NOMO-1 treated with DMSO at 0.1 percent for 48 hours (cell line): ENCODE measurements at regions not wholly inside any gene's neighbourhood (a gene's known extent, or its start where the extent isn't known, plus 50 kb on each side); places are given as distances from the start of the nearest gene placed in this dataset.
"Not testable (repeated sequence)": the region's sequence is repeated elsewhere in the genome, so short reads cannot be mapped to it uniquely, and the experiment has no call there.

Experiments
- DNase-seq: peaks from one replicate; lab custom pipeline; 2025; ENCODE audit not compliant: unreplicated experiment; lab: John Stamatoyannopoulos, UW

DNA sequence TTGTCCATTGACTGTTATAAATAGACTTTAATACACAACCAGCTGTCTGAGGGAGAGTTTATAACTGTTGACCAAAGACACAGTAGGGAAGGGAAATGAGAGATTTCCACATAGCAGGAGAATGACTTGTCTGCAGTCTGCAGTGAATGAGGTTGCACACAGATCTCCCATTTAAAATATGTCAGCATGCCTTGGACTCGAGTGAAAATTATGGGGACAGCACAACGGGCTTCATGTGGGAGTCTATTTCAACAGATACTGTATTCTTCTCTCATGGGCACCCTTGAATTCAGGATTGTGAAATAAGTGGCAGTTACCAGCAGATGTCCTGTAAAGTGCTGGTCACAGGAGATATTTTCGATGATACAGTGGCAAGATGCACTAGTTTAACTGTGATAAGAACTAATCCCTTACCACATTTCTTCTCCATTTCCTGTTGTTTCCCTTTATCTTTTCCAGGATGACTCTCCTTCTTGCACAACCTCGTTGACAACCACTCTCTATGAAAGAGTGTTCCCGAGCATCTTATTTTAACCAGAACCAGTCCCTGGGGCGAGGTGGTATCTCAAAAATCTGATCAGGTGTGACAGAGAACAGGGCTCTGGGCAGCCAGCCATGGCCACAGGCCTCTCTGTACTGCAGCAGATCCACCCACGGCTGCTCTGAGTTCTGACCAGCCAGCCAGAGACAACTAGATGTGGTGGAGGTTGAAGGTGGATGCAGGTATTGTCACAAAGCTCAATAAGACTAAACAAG lies 51.5 kb upstream of the MAP3K1 start:
- peak; percentile 72 for DNase-seq

DNA sequence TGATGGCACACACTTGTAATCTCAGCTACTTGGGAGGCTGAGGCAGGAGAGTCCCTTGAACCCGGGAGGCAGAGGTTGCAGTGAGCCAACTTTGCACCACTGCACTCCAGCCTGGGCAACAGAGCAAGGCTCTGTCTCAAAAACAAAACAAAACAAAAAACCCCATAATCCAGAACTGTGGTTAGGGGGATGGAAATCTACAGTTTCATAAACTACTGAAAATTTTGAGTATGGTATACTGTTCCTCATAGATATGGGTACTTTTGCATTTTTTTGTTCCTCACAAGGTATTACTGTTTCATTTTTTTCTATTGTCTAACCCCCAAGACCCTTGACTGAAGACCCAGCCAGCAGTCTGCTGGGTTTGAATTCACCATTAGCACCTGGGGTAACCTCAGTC lies 52.2 kb upstream of the MAP3K1 start:
- no peak for DNase-seq

DNA sequence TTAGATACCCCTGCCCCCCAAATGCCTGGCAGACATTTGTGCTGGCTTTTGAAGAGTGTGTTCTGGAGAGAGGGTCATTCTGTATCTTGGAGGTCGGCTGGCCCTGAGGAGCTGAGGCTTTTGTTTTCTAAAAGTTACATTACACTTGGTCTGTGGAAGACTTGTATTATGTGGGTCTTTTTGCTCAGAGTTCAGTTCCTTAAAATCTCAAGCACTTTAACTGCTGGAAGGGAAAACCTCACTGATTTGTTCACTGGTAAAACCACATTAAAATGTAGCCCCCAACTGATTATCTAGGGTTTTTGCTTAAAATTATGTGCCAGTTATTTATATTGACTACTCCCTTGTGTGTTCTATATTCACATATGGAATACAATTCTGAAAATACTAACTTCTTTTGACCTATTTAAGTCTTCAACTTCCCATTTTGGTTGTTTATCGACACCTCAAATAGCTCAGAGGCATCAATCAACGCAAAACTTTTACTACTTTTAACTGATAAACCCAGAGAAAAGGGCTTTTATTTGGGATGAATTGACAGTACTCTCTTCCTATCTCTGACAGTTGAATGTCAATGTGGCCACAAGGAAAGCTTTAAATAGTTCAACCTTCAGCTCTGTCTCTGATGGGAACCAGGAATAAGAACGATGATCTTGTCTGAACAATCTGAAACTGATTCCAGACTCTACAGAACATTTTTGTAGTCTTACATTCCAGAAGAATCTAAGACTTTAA lies 54.0 kb upstream of the MAP3K1 start:
- DNase-seq, result peak; percentile 74

DNA sequence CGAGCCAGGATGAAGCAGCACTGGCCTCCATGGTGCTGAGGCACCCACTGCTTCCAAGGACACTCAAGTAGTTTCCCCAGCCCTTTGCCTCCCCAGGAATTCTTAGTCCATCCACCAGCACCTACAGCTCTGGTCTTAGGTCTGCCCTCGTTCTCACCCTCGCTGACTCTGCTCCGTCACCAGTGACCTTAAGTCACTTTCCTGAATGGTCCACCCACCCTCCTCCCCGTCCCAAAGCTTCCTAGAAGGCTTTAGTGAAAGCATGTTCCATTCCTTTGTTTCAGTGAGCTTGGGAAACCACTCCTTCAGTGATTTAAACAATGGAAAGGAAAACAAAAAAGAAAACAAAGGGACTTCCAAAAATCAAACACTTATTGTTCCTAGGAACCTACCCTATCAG lies 54.6 kb upstream of the MAP3K1 start:
- no peak for DNase-seq

DNA sequence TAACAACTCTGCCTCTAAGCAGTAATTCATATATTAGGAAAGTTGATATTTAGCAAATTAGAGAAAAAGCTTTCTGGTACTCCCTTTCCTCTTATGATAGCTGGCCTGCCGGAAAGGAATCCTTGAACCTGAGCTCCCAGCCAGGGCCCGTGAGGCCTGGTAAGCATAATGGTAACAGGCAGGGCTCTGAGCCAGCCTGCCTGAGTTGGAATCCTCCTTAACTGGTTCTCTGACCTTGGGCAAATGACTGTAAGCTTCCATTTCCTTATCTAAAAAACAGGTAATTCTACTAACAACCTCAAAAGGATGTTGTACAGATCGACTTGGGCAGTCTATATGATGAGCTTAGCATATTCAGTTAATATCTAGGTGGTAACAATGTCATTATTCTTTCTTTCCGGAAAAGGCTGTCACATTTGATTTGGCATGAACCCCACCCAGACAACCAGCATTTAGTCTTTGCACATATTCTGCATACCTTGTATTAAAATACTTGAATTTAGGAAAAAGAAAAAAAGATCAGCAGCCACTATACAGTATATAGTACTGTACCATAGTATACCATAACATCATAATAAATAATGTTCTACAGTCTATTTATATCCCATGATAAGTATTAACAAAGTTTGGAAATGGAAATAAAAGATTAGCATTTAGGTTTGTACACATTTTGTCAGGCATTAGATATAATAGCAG lies 55.7 kb upstream of the MAP3K1 start:
- DNase-seq, result no peak

DNA sequence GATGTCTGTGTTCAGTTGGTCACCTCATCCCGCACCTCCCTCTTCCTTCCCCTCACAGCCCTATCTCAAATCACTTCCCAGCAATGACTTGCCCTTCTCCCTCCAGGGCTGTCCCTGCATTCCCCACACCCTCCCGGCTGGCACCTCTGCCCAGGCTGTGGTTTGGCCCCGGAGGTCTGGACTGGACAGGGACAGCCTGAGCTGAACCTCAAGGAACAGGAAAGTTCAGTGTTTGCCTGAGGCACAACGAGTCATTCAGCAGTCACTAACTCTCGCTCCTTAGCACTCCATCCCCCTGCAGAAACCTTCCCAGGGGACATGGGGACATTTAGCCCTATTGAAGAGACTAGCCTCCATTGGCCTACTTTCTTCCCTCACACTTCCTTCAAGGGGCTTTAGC lies 58.3 kb upstream of the MAP3K1 start:
- no peak for DNase-seq

DNA sequence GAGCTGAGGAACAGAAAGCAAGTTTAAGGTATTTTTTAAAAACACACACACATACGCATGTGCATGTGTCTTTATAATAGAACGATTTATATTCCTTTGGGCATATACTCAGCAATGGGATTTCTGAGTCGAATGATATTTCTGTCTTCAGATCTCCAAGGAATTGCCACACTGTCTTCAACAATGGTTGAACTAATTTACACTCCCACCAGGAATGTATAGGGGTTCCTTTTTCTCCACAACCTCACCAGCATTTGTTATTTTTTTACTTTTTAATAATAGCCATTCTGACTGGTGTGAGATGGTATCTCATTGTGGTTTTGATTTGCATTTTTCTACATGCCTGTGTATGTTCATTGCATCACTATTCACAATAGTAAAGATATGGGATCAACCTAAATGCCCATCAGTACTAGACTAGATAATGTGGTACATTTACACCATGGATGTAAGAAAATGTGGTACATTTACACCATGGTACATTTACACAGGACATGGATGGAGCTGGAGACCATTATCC lies 60.3 kb upstream of the MAP3K1 start:
- DNase-seq, result no peak

DNA sequence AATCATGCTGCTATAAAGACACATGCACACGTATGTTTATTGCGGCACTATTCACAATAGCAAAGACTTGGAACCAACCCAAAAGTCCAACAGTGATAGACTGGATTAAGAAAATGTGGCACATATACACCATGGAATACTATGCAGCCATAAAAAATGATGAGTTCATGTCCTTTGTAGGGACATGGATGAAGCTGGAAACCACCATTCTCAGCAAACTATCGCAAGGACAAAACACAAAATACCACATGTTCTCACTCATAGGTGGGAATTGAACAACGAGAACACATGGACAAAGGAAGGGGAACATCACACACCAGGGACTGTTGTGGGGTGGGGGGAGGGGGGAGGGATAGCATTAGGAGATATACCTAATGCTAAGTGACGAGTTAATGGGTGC lies 61.8 kb upstream of the MAP3K1 start:
- DNase-seq, result not testable (repeated sequence)

DNA sequence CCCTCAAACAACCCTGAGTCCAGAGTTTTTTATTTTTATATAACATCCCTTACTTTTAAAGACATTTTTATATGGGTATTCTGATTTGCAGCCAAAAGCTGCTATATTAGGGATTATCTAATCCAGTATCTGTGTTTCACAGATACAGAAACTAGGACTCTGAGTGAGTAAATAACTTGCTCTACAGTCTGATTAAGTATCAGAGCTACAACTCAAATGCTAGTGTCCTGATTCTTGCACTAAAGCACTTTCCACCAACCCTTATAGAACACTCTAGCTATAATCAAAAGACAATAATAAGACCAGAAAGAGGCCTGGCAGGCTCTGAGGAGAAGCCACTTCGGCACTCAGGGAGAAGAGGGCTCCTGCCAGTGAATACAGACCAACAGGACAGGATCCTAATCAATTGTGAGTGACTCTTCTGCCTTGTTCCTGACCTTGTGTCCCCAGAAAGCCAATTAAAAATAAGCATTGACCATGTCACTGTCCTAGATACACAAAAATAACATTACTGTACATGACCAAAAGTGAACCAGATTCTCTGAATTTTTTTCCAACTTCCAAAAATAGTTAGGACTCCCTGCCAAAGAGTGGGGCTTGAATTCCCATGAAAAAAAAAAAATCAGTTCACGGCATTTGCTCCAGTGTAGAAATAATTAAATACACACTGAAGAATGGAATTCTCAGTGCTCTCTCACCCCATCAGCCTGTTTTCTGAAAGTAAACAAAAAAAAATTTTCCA lies 63.6 kb upstream of the MAP3K1 start:
- no peak for DNase-seq

DNA sequence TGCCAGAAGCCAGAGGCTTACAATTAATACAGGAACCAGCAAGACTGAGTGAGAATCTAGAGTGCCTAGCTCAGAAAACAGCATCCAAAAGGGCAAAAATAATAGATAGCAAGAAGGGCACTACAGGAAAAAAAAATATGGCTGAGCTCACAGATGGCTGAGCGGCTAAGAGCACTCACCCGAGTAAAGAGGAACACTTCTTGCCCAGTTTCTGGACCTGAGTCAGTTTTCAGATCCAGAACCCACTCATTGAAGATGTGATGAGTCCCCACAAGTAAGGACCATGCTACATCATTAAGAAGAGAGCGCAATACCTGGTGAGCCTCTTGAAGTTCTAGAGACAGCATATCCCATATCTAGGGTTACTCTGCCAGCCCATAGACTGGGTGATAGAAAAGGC lies 65.5 kb upstream of the MAP3K1 start:
- no peak for DNase-seq

DNA sequence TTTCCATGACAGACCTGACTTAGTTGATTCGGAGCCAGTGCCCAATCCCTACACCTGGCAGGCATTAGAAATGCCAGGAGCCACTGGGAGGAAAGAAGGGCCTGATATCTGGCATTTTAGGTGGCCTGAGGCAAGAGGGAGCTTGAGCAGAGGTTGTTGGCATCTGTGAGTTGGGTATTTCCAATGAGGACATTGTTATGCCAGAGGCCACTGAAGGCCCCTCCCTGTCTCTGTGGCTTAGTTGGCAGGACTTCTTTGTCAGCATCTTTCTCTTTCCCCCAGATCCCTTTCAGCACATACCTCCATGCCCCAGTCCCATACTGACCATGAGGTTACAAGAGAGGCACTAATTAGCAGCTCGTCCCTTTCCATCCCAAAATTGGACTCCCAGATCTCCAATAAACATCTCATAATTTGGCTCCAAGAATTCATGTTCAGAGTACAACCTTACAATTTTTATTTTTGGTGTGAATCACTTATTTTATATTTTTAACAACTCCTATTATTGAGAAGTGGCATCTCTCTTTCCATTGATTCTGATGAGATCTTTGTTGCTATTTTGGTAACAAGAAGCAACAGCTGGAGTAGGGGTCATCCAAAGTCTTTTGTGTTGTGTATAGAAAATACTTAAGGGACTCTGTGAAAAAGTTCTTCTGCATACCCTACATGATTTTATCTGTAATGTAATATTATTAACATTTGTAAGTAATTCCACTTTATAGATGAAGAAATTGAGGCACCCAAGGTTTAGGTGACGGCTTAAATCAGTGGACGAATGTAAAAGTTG lies 68.6 kb upstream of the MAP3K1 start:
- DNase-seq, result no peak

DNA sequence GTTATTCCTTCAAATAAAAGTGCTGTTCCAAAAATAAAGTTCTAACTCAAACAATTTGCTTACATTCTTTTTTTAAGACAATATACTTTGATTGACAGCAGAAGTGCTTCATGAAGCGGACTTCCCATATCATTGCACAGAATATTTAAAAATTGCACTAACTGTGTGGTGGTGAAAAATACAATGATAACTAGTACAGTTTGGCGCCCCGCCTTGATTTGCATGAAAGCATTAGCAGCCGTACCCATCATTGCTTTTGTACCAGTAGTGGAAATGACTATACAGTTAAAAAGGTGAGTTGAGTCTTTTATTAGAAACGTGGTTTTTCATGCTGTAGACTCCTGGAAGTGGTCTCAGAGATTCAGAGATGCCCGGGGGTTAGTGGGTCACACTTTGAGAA lies 69.5 kb upstream of the MAP3K1 start:
- DNase-seq, result no peak

DNA sequence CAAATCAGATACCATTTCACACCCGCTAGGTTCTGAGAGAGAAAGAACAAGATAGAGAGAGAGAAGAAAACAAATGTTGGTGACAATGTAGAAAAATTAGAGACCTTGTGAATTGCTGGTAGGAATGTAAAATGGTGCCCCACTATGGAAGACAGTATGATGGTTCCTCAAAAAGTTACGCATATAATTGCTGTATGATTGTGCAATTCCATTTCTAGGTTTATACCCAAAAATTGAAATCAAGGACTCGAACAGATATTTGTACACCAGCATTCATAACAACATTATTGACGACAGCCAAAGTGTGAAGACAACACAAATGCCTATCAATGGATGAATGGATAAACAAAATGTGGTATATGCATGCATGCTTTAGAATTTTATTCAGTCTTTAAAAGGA lies 74.5 kb upstream of the MAP3K1 start:
- peak; percentile 38 for DNase-seq

DNA sequence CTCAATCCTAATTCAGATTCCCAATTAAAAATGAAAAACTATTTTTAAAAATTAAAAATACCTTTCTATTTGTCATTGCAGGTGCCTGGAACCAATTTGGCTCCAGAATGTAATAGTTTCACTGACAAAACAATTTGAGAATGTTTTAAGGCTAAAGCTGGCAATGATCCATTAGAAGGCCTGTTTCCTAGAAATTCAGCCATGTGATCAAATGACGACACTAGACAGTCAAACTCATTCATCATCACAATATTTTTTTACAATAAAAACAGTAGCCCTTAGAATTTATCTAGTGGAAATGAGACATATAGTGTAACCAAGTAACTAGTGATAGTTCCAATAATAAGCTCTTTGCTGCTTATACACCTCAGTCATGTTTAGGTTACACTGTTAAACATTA lies 75.4 kb upstream of the MAP3K1 start:
- DNase-seq, result no peak

DNA sequence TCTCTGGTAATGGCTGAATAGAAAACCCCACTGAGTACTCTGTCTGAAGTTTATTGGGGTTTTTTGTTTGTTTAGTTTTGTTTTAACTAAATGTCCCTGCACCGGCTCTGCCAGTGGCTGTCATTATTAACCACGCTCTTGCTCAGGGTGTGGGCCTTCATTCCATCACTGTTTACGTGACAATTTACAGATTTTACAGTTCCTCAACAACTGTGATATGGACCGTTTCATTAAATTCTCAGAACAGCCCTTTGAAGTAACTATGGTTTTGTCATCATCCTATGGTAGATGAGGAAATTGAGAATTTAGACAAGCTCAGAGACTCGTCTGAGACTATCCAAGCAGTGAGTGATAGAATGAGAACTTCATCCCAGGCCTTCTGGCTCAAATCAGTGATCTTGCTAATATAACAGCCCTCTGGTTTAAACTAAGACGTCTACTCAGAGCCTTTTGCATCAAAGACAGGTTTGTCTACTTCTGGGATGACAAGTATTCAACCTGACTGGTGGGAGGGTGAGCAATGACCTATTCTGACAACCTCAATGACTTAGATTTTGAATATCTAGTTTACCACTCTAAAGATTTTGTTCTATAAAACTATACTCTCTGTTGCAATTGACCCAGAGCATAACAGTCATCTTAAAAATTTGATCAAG lies 77.3 kb upstream of the MAP3K1 start:
- DNase-seq, result no peak

DNA sequence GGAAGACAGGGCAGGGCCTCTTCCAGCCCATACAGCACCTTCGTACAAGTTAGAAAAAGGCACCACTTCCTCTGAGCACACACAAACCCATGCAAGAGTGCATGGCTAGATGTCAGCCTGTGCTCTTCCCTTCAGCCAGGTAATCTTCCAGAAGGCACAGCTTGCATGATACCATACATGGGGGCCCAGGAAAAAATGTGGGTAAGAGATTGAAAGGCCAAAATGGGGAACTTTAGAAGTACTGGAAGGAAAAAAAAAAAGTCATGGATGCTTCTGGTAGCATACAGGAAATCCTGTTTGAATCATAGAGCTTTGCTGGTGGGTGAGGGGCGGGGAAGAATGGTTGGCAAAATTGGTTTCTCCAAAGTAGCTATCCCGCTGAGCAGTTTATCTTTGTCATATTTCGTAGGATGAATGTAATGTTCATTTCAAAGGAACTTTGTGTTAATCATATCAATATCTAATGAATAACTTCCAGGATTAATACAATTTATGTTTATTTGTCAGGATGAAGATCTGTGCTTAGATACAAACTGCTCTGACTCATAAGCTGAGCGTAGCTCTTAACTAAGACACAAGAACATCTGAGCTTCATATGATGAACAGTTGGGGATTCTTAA lies 78.2 kb upstream of the MAP3K1 start:
- peak; percentile 65 for DNase-seq

DNA sequence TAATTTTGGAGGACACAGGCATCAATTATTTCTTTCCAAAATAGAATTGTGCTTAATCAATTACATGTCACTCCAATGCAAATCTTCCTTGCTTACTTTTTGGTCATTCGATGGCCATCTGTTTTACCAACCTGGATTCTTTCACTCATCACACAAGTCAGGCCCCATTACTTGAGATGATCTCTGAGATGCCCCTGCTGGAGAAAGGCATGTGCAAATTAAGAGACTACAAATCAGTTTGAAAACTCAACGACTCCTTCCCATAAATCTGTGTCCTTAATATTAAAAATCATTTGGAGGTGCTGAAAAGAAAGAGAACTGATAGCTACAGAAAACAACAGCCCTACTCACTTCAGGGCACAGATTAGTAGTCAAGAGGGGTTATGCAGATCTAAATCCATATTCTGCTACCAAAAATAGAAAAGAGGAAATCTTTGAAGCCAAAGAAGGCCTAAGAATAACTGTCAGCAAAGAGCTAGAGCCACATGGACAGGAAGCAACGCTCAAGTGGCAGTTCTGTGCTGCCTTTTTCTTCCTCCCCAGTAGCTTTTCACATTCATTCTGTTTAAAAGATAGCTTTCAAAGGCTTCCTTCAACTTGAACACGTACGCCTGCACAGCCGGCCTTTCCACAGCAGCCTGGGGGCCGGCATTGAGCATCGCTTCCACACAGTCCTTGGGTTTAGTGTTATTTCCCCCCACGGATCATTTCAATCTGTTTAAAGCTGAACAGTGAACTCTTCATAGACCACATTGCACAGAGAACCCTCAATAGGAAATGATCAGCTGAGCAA lies 79.3 kb upstream of the MAP3K1 start:
- peak; percentile 88 for DNase-seq

DNA sequence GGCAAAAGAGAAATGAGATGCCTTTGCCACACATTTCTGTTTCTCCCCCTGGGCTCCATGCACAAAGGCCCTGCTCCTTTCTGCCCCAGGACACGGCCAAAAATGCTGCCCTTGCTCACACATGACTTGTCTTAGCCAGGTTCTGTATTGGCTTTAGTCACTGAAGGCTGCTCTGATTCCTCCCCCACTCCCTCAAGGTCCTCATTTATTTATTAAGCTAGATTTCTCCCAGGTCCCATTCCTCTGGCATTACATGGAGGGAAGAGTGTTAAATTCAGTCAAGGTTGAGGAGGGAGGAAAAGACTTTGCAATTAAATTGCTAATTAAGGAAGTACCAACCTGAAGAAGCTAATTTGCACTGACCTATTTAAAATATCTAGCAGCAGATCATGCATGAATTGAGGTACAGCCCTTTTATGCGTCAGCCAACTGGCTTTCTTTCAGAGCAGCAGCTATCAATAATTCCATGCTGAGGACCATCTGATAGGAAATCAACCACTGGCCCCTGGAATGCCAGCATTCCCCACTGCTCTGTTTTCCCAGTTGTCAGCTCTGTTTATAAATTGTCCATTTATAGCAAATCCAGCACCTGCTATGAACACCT lies 81.2 kb upstream of the MAP3K1 start:
- DNase-seq, result peak; percentile 22
